SK-N-SH (cell line): ENCODE measurements at regions not wholly inside any gene's neighbourhood (a gene's known extent, or its start where the extent isn't known, plus 50 kb on each side); places are given as distances from the start of the nearest gene placed in this dataset.

Experiments used
- CTCF ChIA-PET: fragments of 300-600, 350-600 bp; formaldehyde crosslinking; extraction: SDS; loops from one replicate; lab custom pipeline; 2021; lab: Yijun Ruan, JAX
- POLR2A ChIA-PET: fragments of 350-600 bp; sonication (Branson Sonifier 250); formaldehyde crosslinking; extraction: SDS; loops from one replicate; lab custom pipeline; 2020; ENCODE audit warnings: antibody characterized with exemption, inconsistent platforms; lab: Yijun Ruan, JAX
- DNase-seq: peaks from one replicate; pipeline ENCODE4 v3.0.0; 2012
- H2AFZ ChIP-seq: fragments of 200-600 bp; sonication (generic); 2 replicates; pipeline ENCODE4 v1.8.1; 2016; ENCODE audit warnings: antibody characterized with exemption, mild to moderate bottlenecking, low read depth
- H3F3A ChIP-seq: fragments of 200-600 bp; sonication (generic); replicated peaks from 2 replicates; pipeline ENCODE3; 2016; ENCODE audit warnings: antibody characterized with exemption, mild to moderate bottlenecking; ENCODE audit not compliant: insufficient read depth
- H3K27ac ChIP-seq, 2 experiments: fragments of 200-500 bp in 1 of 2; fragments of 200-600 bp in 1 of 2; sonication (Bioruptor generic) in 1 of 2; sonication (generic), shearing (Covaris generic) in 1 of 2; 2 replicates each; pipeline versions ENCODE4 v1.5.1 to v1.6.1; 2014 to 2016; ENCODE audit warnings: low read depth in 2 of 2, inconsistent platforms in 1 of 2, low read length in 1 of 2, mild to moderate bottlenecking in 1 of 2, mixed read lengths in 1 of 2
- H3K27me3 ChIP-seq: fragments of 200-600 bp; sonication (generic), shearing (Covaris generic); 2 replicates; pipeline ENCODE4 v1.6.1; 2016; ENCODE audit warnings: mixed run types; ENCODE audit not compliant: insufficient read depth
- H3K36me3 ChIP-seq, 2 experiments: fragments of 200-500 bp in 1 of 2; fragments of 200-600 bp in 1 of 2; sonication (Bioruptor generic) in 1 of 2; sonication (generic) in 1 of 2; replicated peaks in 1 of 2; 2 replicates each; pipeline versions ENCODE3 to v1.5.1; 2014 to 2016; ENCODE audit warnings: low read length in 1 of 2, mild to moderate bottlenecking in 1 of 2; ENCODE audit not compliant: insufficient read depth in 2 of 2, control insufficient read depth in 1 of 2
- H3K4me1 ChIP-seq, 2 experiments: fragments of 200-500 bp in 1 of 2; fragments of 200-600 bp in 1 of 2; sonication (Bioruptor generic) in 1 of 2; sonication (generic), shearing (Covaris generic) in 1 of 2; 2 replicates each; pipeline versions ENCODE4 v1.5.1 to v1.6.1; 2014 to 2016; ENCODE audit warnings: low read depth in 1 of 2, low read length in 1 of 2, mixed run types in 1 of 2; ENCODE audit not compliant: insufficient read depth in 2 of 2, control insufficient read depth in 1 of 2
- H3K4me2 ChIP-seq: fragments of 200-600 bp; sonication (generic), shearing (Covaris generic); 2 replicates; pipeline ENCODE4 v1.6.1; 2017; ENCODE audit warnings: mixed run types
- H3K4me3 ChIP-seq, 2 experiments: fragments of 200-500 bp in 1 of 2; fragments of 200-600 bp in 1 of 2; sonication (Bioruptor generic) in 1 of 2; sonication (generic), shearing (Covaris generic) in 1 of 2; 2 replicates each; pipeline versions ENCODE4 v1.5.1 to v1.8.1; 2014 to 2016; ENCODE audit warnings: low read depth in 2 of 2, inconsistent platforms in 1 of 2, low read length in 1 of 2, mild to moderate bottlenecking in 1 of 2, mixed read lengths in 1 of 2, moderate library complexity in 1 of 2
- H3K79me2 ChIP-seq: fragments of 200-600 bp; sonication (generic); 2 replicates; pipeline ENCODE4 v1.8.1; 2017; ENCODE audit warnings: mild to moderate bottlenecking; ENCODE audit not compliant: insufficient read depth
- H3K9ac ChIP-seq: fragments of 200-600 bp; sonication (generic); 2 replicates; pipeline ENCODE4 v1.6.1; 2017; ENCODE audit warnings: mixed run types
- H3K9me2 ChIP-seq: fragments of 200-600 bp; sonication (generic); 2 replicates; pipeline ENCODE4 v1.6.1; 2017; ENCODE audit warnings: mixed run types
- H3K9me3 ChIP-seq: fragments of 200-600 bp; sonication (generic); 2 replicates; pipeline ENCODE4 v1.6.1; 2017; ENCODE audit warnings: mixed run types, mild to moderate bottlenecking, moderate library complexity
- H4K20me1 ChIP-seq: fragments of 200-600 bp; sonication (generic); 2 replicates; pipeline ENCODE4 v1.6.1; 2017; ENCODE audit warnings: mild to moderate bottlenecking, mixed run types; ENCODE audit not compliant: insufficient read depth
- EP300 ChIP-seq, 2 experiments: IDR thresholded peaks; 2 replicates each; pipeline versions ENCODE4 v1.4.0 to v1.6.1; 2012; ENCODE audit warnings: borderline replicate concordance in 1 of 2, low read depth in 1 of 2, low read length in 1 of 2
- EZH2phosphoT487 ChIP-seq: fragments of 200-600 bp; sonication (generic); IDR thresholded peaks from 2 replicates; pipeline ENCODE4 v1.6.1; 2017; ENCODE audit warnings: low read depth, mixed run types, mild to moderate bottlenecking, antibody characterized with exemption, moderate library complexity, borderline replicate concordance
- FOXM1 ChIP-seq: IDR thresholded peaks from 2 replicates; pipeline ENCODE4 v1.4.0; 2012; ENCODE audit warnings: low read depth, mild to moderate bottlenecking
- GABPA ChIP-seq: IDR thresholded peaks from 2 replicates; pipeline ENCODE4 v1.4.0; 2012; ENCODE audit warnings: low read depth, mild to moderate bottlenecking
- MAX ChIP-seq: IDR thresholded peaks from 2 replicates; pipeline ENCODE4 v1.4.0; 2012; ENCODE audit warnings: low read depth
- MEF2A ChIP-seq: IDR thresholded peaks from 2 replicates; pipeline ENCODE4 v1.4.0; 2012; ENCODE audit warnings: low read depth, borderline replicate concordance
- NFIC ChIP-seq: IDR thresholded peaks from 2 replicates; pipeline ENCODE4 v1.4.0; 2012; ENCODE audit warnings: borderline replicate concordance
- NRF1 ChIP-seq: IDR thresholded peaks from 2 replicates; pipeline ENCODE4 v1.6.1; 2012; ENCODE audit warnings: low read depth, mild to moderate bottlenecking, low read length
- POLR2AphosphoS5 ChIP-seq: IDR thresholded peaks from 2 replicates; pipeline ENCODE4 v1.6.1; 2012; ENCODE audit warnings: low read depth, low read length
- RCOR1 ChIP-seq: fragments of 150-350 bp; IDR thresholded peaks from 2 replicates; pipeline ENCODE4 v1.6.1; 2017; ENCODE audit warnings: antibody characterized with exemption, low read length
- REST ChIP-seq: IDR thresholded peaks from 2 replicates; pipeline ENCODE4 v1.6.1; 2012; ENCODE audit warnings: mild to moderate bottlenecking, low read depth, low read length, moderate library complexity
- RFX5 ChIP-seq: IDR thresholded peaks from 2 replicates; pipeline ENCODE4 v1.6.1; 2012; ENCODE audit warnings: mild to moderate bottlenecking, improper control_type of control experiment, low read length
- SIN3A ChIP-seq: IDR thresholded peaks from 2 replicates; pipeline ENCODE4 v1.6.1; 2012; ENCODE audit warnings: low read depth, mild to moderate bottlenecking, low read length, moderate library complexity, borderline replicate concordance
- TAF1 ChIP-seq: IDR thresholded peaks from 2 replicates; pipeline ENCODE4 v1.6.1; 2012; ENCODE audit warnings: low read depth, mild to moderate bottlenecking, low read length, moderate library complexity, borderline replicate concordance
- USF1 ChIP-seq: IDR thresholded peaks from 2 replicates; pipeline ENCODE4 v1.4.0; 2012; ENCODE audit warnings: low read depth, borderline replicate concordance
- USF2 ChIP-seq: fragments of 150-350 bp; IDR thresholded peaks from 2 replicates; pipeline ENCODE4 v1.6.1; 2017; ENCODE audit warnings: antibody characterized with exemption, low read length, low read depth, borderline replicate concordance
- ZBTB33 ChIP-seq: IDR thresholded peaks from 2 replicates; pipeline ENCODE4 v1.4.0; 2012; ENCODE audit warnings: low read depth, borderline replicate concordance
- WGBS: methylation state at CpG from one replicate; pipeline ENCODE4 v1.1.6; 2017; ENCODE audit warnings: low lambda C conversion rate; 5-methylcytosine and 5-hydroxymethylcytosine counted together

GRCh38 chr4:46508216-46508615 is 118.3 kb upstream of the GABRA2 start:
- TF ChIP-seq NFIC (no peak), USF2 (no peak), FOXM1 (no peak), RCOR1 (no peak), EZH2phosphoT487 (no peak), EP300 (IDR thresholded peaks at IDR 0.05; ENCODE audit: borderline replicate concordance in 1 of 2, low read depth in 1 of 2, low read length in 1 of 2) (no peak), POLR2AphosphoS5 (no peak)
- H3K9me2 ChIP-seq: no peaks in the 10 kb centered on the region
- H2AFZ ChIP-seq: no peak overlapping the region
- no peak overlapping the region for H3K9ac ChIP-seq
- 40% methylated on average over 2 of the region's 2 CpGs for WGBS
- H3K4me3 ChIP-seq: no peak overlapping the region
- no peaks in the 10 kb centered on the region for H3K79me2 ChIP-seq
- CTCF ChIA-PET: no interaction called here
- H3K36me3 ChIP-seq: no peaks in the 10 kb centered on the region
- H3K27me3 ChIP-seq: no peaks in the 10 kb centered on the region
- H3K4me1 ChIP-seq: no peaks in the 10 kb centered on the region
- H3K4me2 ChIP-seq: no peak overlapping the region
- POLR2A ChIA-PET: no interaction called here
- no peak for DNase-seq
- no peak overlapping the region for H3K27ac ChIP-seq
- no peaks in the 10 kb centered on the region for H4K20me1 ChIP-seq
- no peaks in the 10 kb centered on the region for H3F3A ChIP-seq
- H3K9me3 ChIP-seq: no peaks in the 10 kb centered on the region

GRCh38 chr4:46506876-46507275 is 116.9 kb upstream of the GABRA2 start:
- Histone ChIP-seq H3K4me2 (no peak overlapping the region), H3K27ac (no peak overlapping the region), H3K4me3 (no peak overlapping the region), H3K9me3 (no peaks in the 10 kb centered on the region), H3K9ac (no peak overlapping the region), H4K20me1 (no peaks in the 10 kb centered on the region), H3K4me1 (no peaks in the 10 kb centered on the region), H3K79me2 (no peaks in the 10 kb centered on the region), H3K9me2 (no peaks in the 10 kb centered on the region), H3K36me3 (no peaks in the 10 kb centered on the region), H2AFZ (no peak overlapping the region), H3K27me3 (no peaks in the 10 kb centered on the region), H3F3A (no peaks in the 10 kb centered on the region)
- ChIA-PET POLR2A (no interaction called here), CTCF (no interaction called here)
- TF ChIP-seq MEF2A (no peak), ZBTB33 (no peak), GABPA (no peak), RFX5 (no peak), MAX (no peak), REST (no peak), TAF1 (no peak), USF1 (no peak), SIN3A (no peak), NRF1 (no peak)
- 20% methylated on average over 4 of the region's 4 CpGs for WGBS
- DNase-seq: no peak
